ENCODE measurements at regions not wholly inside any gene's neighbourhood (a gene's known extent, or its start where the extent isn't known, plus 50 kb on each side); places are given as distances from the start of the nearest gene placed in this dataset.

GRCh38 chr3:72641684-72642083 is 206.6 kb downstream of the SHQ1 start:
- TF ChIP-seq POLR2AphosphoS5 (IDR thresholded peaks at IDR 0.05; ENCODE audit: low read depth, low read length) = no peak
- no peak for TF ChIP-seq CTCF (IDR thresholded peaks at IDR 0.05)
- TF ChIP-seq SMC3 (IDR thresholded peaks at IDR 0.05; ENCODE audit: low read depth, low read length) = no peak
- no peak for TF ChIP-seq YY1 (IDR thresholded peaks at IDR 0.05; ENCODE audit: low read depth)
- TF ChIP-seq MXI1 (IDR thresholded peaks at IDR 0.05; ENCODE audit: low read depth, low read length) = no peak
- TF ChIP-seq EP300 (IDR thresholded peaks at IDR 0.05; ENCODE audit: borderline replicate concordance in 1 of 2, low read depth in 1 of 2, low read length in 1 of 2) = no peak
- TF ChIP-seq GABPA (IDR thresholded peaks at IDR 0.05; ENCODE audit: low read depth) = no peak
- no peak for TF ChIP-seq USF1 (IDR thresholded peaks at IDR 0.05; ENCODE audit: borderline replicate concordance, low read depth)
- TF ChIP-seq TAF1 (IDR thresholded peaks at IDR 0.05; ENCODE audit: borderline replicate concordance, low read depth, low read length) = no peak
- TF ChIP-seq REST (IDR thresholded peaks at IDR 0.05; ENCODE audit: low read depth, low read length) = no peak
- no peak for TF ChIP-seq RAD21 (IDR thresholded peaks at IDR 0.05; ENCODE audit: low read length)
- TF ChIP-seq MAX (IDR thresholded peaks at IDR 0.05; ENCODE audit: low read depth) = no peak
- TF ChIP-seq SIN3A (IDR thresholded peaks at IDR 0.05; ENCODE audit: borderline replicate concordance, low read depth, low read length) = no peak
